A673 (cell line): ENCODE measurements at regions not wholly inside any gene's neighbourhood (a gene's known extent, or its start where the extent isn't known, plus 50 kb on each side); places are given as distances from the start of the nearest gene placed in this dataset.

Experiments used
- BruUV-seq: library from RNA; stranded (reverse); fragments of 400-500 nt; replicated peaks from 2 replicates; lab custom pipeline; 2021; lab: Mats Ljungman, UMichigan
- CTCF ChIA-PET: fragments of 300-600 bp; sonication (Branson Sonifier 250); formaldehyde crosslinking; loops from one replicate; lab custom pipeline; 2022; ENCODE audit warnings: antibody characterized with exemption; lab: Charles Lee
- POLR2A ChIA-PET: fragments of 300-600 bp; sonication (Branson Sonifier 250); formaldehyde crosslinking; loops from one replicate; lab custom pipeline; 2022; ENCODE audit warnings: antibody characterized with exemption; ENCODE audit not compliant: low non-redundant PET; lab: Charles Lee
- DNase-seq: peaks from one replicate; pipeline ENCODE4 v3.0.0-alpha.2; 2015; ENCODE audit warnings: low spot score
- H3K27ac ChIP-seq: fragments of 200-600 bp; sonication (generic); 2 replicates; pipeline ENCODE4 v1.5.1; 2016; ENCODE audit warnings: mixed run types, low read depth, mild to moderate bottlenecking, mixed read lengths, antibody characterized with exemption, low read length; ENCODE audit not compliant: poor library complexity, severe bottlenecking
- H3K27me3 ChIP-seq: fragments of 200-600 bp; sonication (generic); replicated peaks from 2 replicates; pipeline ENCODE4 v1.6.1; 2017; ENCODE audit warnings: mixed run types, low read depth, mild to moderate bottlenecking, mixed read lengths, antibody characterized with exemption, low read length; ENCODE audit not compliant: insufficient read depth, poor library complexity
- H3K36me3 ChIP-seq: fragments of 200-600 bp; sonication (generic); 2 replicates; pipeline ENCODE4 v1.6.1; 2016; ENCODE audit warnings: mixed run types, mild to moderate bottlenecking, mixed read lengths, antibody characterized with exemption, low read length; ENCODE audit not compliant: insufficient read depth, poor library complexity, severe bottlenecking
- H3K4me1 ChIP-seq: fragments of 200-600 bp; sonication (generic); 2 replicates; pipeline ENCODE4 v1.6.1; 2017; ENCODE audit warnings: mixed run types, mild to moderate bottlenecking, mixed read lengths, antibody characterized with exemption, low read length; ENCODE audit not compliant: insufficient read depth, poor library complexity, severe bottlenecking
- H3K4me3 ChIP-seq: fragments of 200-600 bp; sonication (generic); 2 replicates; pipeline ENCODE4 v1.5.1; 2016; ENCODE audit warnings: low read depth, mixed run types, mild to moderate bottlenecking, mixed read lengths, low read length; ENCODE audit not compliant: poor library complexity, severe bottlenecking
- H3K9me3 ChIP-seq: fragments of 200-600 bp; sonication (generic); 2 replicates; pipeline ENCODE4 v1.6.1; 2016; ENCODE audit warnings: mixed run types, low read depth, mild to moderate bottlenecking, mixed read lengths, antibody characterized with exemption, low read length; ENCODE audit not compliant: poor library complexity, severe bottlenecking
- CTCF ChIP-seq: fragments of 300-800, 200-600 bp; sonication (generic); conservative IDR thresholded peaks from 2 replicates; pipeline ENCODE4 v1.5.1; 2017; ENCODE audit warnings: low read depth, mild to moderate bottlenecking, antibody characterized with exemption, low read length, moderate library complexity, mixed read lengths
- EZH2 ChIP-seq: fragments of 200-600 bp; sonication (generic); IDR thresholded peaks from 2 replicates; pipeline ENCODE4 v1.6.1; 2017; ENCODE audit warnings: borderline replicate concordance, low read depth, mild to moderate bottlenecking, mixed read lengths, antibody characterized with exemption, low read length; ENCODE audit not compliant: poor library complexity, severe bottlenecking
- intact Hi-C: fragments of 100-400 bp; cut with micrococcal nuclease; formaldehyde crosslinking; loops from one replicate; pipeline ENCODE4 v1.10.0; 2022; ENCODE audit not compliant: unreplicated experiment

GRCh38 chr13:65907666-65908525 is 1322.2 kb downstream of the PCDH9 start:
- TF ChIP-seq CTCF (no peak), EZH2 (no peak)
- ChIA-PET POLR2A (no interaction called here), CTCF (no interaction called here)
- Histone ChIP-seq H3K4me3 (no peak overlapping the region), H3K36me3 (no peaks in the 10 kb centered on the region), H3K27ac (no peak overlapping the region), H3K4me1 (no peaks in the 10 kb centered on the region), H3K27me3 (no peaks in the 10 kb centered on the region), H3K9me3 (no peaks in the 10 kb centered on the region)
- no peak for DNase-seq
- no TSS peak for BruUV-seq
- intact Hi-C loops, result no loop called here

- Histone ChIP-seq H3K27me3 (no peaks in the 10 kb centered on the region), H3K4me3 (no peak overlapping the region), H3K27ac (no peak overlapping the region), H3K4me1 (no peaks in the 10 kb centered on the region), H3K9me3 (no peaks in the 10 kb centered on the region), H3K36me3 (no peaks in the 10 kb centered on the region)
- ChIA-PET CTCF (no interaction called here), POLR2A (no interaction called here)
- no TSS peak for BruUV-seq
- intact Hi-C loops, result no loop called here
- no peak for TF ChIP-seq CTCF
- no peak for TF ChIP-seq EZH2
- DNase-seq, result no peak
These were observed 1328.4 kb downstream of the PCDH9 start for GRCh38 chr13:65901723-65902122.

GRCh38 chr13:65894049-65894448 is 1336.1 kb downstream of the PCDH9 start:
- BruUV-seq, result no TSS peak
- no peak overlapping the region for H3K4me3 ChIP-seq
- H3K4me1 ChIP-seq, result no peaks in the 10 kb centered on the region
- intact Hi-C loops, result no loop called here
- no peak overlapping the region for H3K27ac ChIP-seq
- CTCF ChIA-PET, result no interaction called here
- no peaks in the 10 kb centered on the region for H3K36me3 ChIP-seq
- H3K27me3 ChIP-seq, result no peaks in the 10 kb centered on the region
- POLR2A ChIA-PET, result no interaction called here
- TF ChIP-seq EZH2 (no peak), CTCF (no peak)
- no peaks in the 10 kb centered on the region for H3K9me3 ChIP-seq
- DNase-seq, result no peak
